NCI-H1105 (cell line): ENCODE measurements at regions not wholly inside any gene's neighbourhood (a gene's known extent, or its start where the extent isn't known, plus 50 kb on each side); places are given as distances from the start of the nearest gene placed in this dataset.

Source experiments
- DNase-seq: peaks from one replicate; lab custom pipeline; 2025; lab: John Stamatoyannopoulos, UW

GRCh38 chr1:81577004-81577697 is 223.6 kb upstream of the ADGRL2 start:
- no peak for DNase-seq

GRCh38 chr1:81574408-81574807 is 226.3 kb upstream of the ADGRL2 start:
- DNase-seq = no peak

- no peak for DNase-seq
These were observed 227.3 kb upstream of the ADGRL2 start for GRCh38 chr1:81573458-81573857.

- no peak for DNase-seq
These were observed 228.8 kb upstream of the ADGRL2 start for GRCh38 chr1:81571946-81572345.

- DNase-seq = no peak
These were observed 231.0 kb upstream of the ADGRL2 start for GRCh38 chr1:81569761-81570160.

- DNase-seq = no peak
These were observed 237.1 kb upstream of the ADGRL2 start for GRCh38 chr1:81563632-81564031.

- DNase-seq = no peak
These were observed 237.8 kb upstream of the ADGRL2 start for GRCh38 chr1:81562934-81563333.

GRCh38 chr1:81560629-81561028 is 240.1 kb upstream of the ADGRL2 start:
- no peak for DNase-seq

GRCh38 chr1:81559662-81560350 is 240.9 kb upstream of the ADGRL2 start:
- no peak for DNase-seq

GRCh38 chr1:81558291-81559076 is 242.2 kb upstream of the ADGRL2 start:
- DNase-seq = no peak

GRCh38 chr1:81556968-81557367 is 243.8 kb upstream of the ADGRL2 start:
- no peak for DNase-seq

- DNase-seq = no peak
These were observed 246.2 kb upstream of the ADGRL2 start for GRCh38 chr1:81554534-81554933.

GRCh38 chr1:81554108-81554507 is 246.6 kb upstream of the ADGRL2 start:
- DNase-seq = peak; percentile 61

- no peak for DNase-seq
These were observed 247.2 kb upstream of the ADGRL2 start for GRCh38 chr1:81553503-81553902.

- no peak for DNase-seq
These were observed 248.8 kb upstream of the ADGRL2 start for GRCh38 chr1:81551946-81552345.

- DNase-seq = no peak
These were observed 250.0 kb upstream of the ADGRL2 start for GRCh38 chr1:81550753-81551152.

- DNase-seq = peak; percentile 23
These were observed 251.1 kb upstream of the ADGRL2 start for GRCh38 chr1:81549588-81550127.

- no peak for DNase-seq
These were observed 251.7 kb upstream of the ADGRL2 start for GRCh38 chr1:81548918-81549587.

- no peak for DNase-seq
These were observed 252.8 kb upstream of the ADGRL2 start for GRCh38 chr1:81547912-81548303.

GRCh38 chr1:81547261-81547911 is 253.3 kb upstream of the ADGRL2 start:
- no peak for DNase-seq

GRCh38 chr1:81545734-81546133 is 255.0 kb upstream of the ADGRL2 start:
- no peak for DNase-seq

- no peak for DNase-seq
These were observed 257.0 kb upstream of the ADGRL2 start for GRCh38 chr1:81543764-81544163.
